Skeletal muscle satellite cell (primary cell): ENCODE measurements at regions not wholly inside any gene's neighbourhood (a gene's known extent, or its start where the extent isn't known, plus 50 kb on each side); places are given as distances from the start of the nearest gene placed in this dataset.

Source experiments
- H3K27me3 ChIP-seq: 2 replicates; pipeline ENCODE4 v1.7.0; 2013; ENCODE audit warnings: low read length; ENCODE audit not compliant: control insufficient read depth, insufficient read depth
- H3K36me3 ChIP-seq: 2 replicates; pipeline ENCODE4 v1.7.0; 2013; ENCODE audit warnings: mild to moderate bottlenecking, control low read depth, low read length; ENCODE audit not compliant: insufficient read depth
- H3K4me1 ChIP-seq: 2 replicates; pipeline ENCODE4 v1.7.0; 2013; ENCODE audit warnings: low read length; ENCODE audit not compliant: control insufficient read depth, insufficient read depth
- H3K4me2 ChIP-seq: 2 replicates; pipeline ENCODE4 v1.7.0; 2013; ENCODE audit warnings: mild to moderate bottlenecking, low read length
- H3K4me3 ChIP-seq: 2 replicates; pipeline ENCODE4 v1.7.0; 2013; ENCODE audit warnings: low read length
- H3K9ac ChIP-seq: 2 replicates; pipeline ENCODE4 v1.7.0; 2013; ENCODE audit warnings: mild to moderate bottlenecking, low read depth, low read length, moderate library complexity
- H3K9me3 ChIP-seq: replicated peaks from 2 replicates; pipeline ENCODE4 v1.7.0; 2013; ENCODE audit warnings: mild to moderate bottlenecking, control low read depth, low read length

DNA sequence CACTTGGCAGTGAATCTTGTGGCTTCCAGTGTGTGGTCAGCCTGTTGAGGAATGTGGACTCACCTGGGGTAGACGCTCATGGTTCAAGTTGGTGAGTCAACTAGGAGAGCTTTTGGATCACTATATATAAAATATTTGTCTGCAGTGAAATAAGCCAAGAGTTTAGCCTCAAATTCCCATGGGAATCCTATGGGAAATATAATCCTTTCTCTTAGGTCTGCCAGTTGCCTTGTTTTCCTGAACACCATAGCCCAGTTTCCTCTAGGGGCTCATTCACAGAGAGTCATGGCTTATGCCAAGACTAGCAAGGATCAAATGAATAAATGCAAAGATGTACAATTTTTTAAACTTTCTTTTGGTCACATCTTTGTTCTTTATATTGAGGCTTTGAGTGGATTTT lies 100.1 kb upstream of the NPHP3 start:
- peaks cover 5% of the 10 kb centered on the region for H3K27me3 ChIP-seq
- H3K4me2 ChIP-seq: no peak overlapping the region
- H3K9me3 ChIP-seq: no peaks in the 10 kb centered on the region
- H3K4me3 ChIP-seq: no peak overlapping the region
- H3K4me1 ChIP-seq: no peaks in the 10 kb centered on the region
- no peak overlapping the region for H3K9ac ChIP-seq
- H3K36me3 ChIP-seq: no peaks in the 10 kb centered on the region

DNA sequence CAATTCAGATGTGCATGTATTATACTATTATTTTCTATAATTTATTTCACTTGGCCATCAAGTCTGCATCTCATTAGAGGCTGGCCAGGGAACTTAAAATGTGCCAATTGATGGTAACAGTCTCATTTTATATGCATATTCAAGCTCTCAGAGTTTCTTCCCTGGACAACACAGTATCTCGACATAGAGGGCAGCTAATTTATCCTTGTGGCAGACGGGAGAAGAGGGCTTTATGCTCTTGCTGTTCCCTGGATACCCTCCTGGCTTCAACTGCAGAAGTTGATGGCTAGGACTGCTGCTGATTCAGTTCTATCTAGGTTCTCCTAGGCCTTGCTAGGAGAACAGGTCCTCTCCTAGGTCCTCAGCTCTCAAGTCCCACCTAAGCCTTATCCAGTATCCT lies 99.1 kb upstream of the NPHP3 start:
- no peaks in the 10 kb centered on the region for H3K36me3 ChIP-seq
- no peak overlapping the region for H3K4me3 ChIP-seq
- H3K27me3 ChIP-seq: peaks cover 5% of the 10 kb centered on the region
- H3K4me1 ChIP-seq: no peaks in the 10 kb centered on the region
- H3K9ac ChIP-seq: no peak overlapping the region
- no peak overlapping the region for H3K4me2 ChIP-seq
- no peaks in the 10 kb centered on the region for H3K9me3 ChIP-seq

DNA sequence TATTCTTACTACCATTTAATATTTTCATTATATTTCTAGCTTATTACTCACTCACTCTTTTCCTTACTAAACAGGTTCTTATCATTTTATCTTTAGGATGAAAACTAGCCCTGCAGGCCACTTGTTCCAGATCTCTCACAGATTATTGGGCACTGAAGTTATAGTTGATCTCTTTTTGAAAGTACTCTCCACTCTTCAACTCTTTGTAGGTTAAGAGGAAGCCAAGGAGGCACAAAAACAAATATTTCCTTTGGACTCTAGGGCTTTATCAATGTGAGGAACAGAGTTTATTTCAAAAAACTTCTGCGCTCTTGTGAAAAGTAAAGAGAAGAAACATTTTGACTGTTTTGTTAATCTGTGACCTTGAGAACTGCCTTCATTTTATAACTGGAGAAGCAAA lies 96.0 kb upstream of the NPHP3 start:
- peaks cover 5% of the 10 kb centered on the region for H3K27me3 ChIP-seq
- no peaks in the 10 kb centered on the region for H3K36me3 ChIP-seq
- H3K4me2 ChIP-seq: no peak overlapping the region
- H3K9ac ChIP-seq: no peak overlapping the region
- no peaks in the 10 kb centered on the region for H3K4me1 ChIP-seq
- H3K9me3 ChIP-seq: no peaks in the 10 kb centered on the region
- H3K4me3 ChIP-seq: no peak overlapping the region

DNA sequence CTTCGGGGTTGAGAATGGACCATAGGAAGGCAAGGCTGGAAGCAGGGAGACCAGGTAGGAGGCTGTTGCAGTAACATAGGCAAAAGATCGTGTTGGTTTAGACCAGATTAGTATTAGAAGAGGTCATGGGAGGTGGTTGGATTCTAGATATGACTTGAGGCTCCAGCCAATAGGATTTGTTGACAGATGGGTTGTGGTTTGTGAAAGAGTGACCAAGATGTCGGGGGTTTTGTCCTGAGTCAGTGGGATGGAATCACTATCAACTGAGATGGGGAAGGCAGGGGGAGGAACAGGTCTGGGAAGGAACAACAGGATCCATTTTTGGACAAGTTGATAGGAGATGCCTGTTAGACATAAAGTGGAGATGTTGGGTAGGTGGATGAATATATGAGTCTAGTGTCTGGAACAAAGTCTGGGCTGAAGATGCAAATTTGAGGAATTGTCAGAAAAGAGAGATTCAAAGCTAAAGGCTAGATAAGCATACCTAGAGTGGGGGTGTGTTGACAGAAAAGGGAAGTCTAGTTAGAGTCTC lies 95.5 kb upstream of the NPHP3 start:
- Histone ChIP-seq H3K4me1 (no peaks in the 10 kb centered on the region), H3K9ac (no peak overlapping the region), H3K4me3 (no peak overlapping the region), H3K36me3 (no peaks in the 10 kb centered on the region), H3K4me2 (no peak overlapping the region), H3K9me3 (no peaks in the 10 kb centered on the region), H3K27me3 (peaks cover 5% of the 10 kb centered on the region)

DNA sequence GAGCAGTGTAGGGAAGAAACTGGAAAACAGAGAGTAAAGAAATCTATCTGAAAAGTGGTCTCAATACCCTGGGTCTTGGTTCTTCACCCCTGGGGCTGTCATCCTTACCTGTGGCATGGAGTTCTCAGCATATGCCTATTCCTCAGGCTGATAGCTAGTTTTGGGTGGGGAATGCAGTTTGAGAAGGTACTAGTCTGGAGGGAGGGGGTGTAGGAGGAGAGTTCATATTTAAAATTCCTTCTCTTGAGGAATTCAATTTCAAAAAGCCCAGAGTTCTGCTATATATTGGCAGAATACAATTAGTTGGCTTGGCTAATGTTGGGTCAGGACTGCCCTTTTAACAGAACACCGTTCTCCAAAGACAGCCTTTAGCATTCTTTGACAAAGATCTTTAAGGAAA lies 82.9 kb upstream of the NPHP3 start:
- Histone ChIP-seq H3K4me3 (no peak overlapping the region), H3K9me3 (no peaks in the 10 kb centered on the region), H3K4me2 (peak overlapping the region; percentile 5), H3K36me3 (no peaks in the 10 kb centered on the region), H3K27me3 (no peaks in the 10 kb centered on the region), H3K4me1 (peaks cover 27% of the 10 kb centered on the region), H3K9ac (peak overlapping the region; percentile 26)

DNA sequence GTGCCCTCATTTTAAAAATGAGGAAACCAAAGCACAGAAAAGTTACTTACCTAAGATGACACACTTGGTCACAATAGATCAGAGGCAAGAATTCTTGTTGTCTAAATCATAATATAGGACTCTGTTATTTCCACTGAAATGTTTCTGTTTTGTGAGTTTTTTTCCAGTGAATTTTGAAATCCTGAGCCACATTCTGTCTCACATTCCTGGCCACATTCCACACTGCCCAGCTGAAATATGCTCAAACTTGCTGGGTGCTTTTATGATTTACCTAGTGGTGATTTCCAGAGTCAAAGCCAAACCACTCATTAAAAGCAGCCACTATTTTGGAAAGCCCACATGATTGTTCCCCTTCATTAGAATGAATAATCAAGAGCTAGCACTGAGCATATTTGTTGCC lies 82.3 kb upstream of the NPHP3 start:
- Histone ChIP-seq H3K4me3 (no peak overlapping the region), H3K36me3 (no peaks in the 10 kb centered on the region), H3K4me2 (peak overlapping the region; percentile 5), H3K27me3 (no peaks in the 10 kb centered on the region), H3K4me1 (peaks cover 27% of the 10 kb centered on the region), H3K9me3 (no peaks in the 10 kb centered on the region), H3K9ac (peak overlapping the region; percentile 26)

DNA sequence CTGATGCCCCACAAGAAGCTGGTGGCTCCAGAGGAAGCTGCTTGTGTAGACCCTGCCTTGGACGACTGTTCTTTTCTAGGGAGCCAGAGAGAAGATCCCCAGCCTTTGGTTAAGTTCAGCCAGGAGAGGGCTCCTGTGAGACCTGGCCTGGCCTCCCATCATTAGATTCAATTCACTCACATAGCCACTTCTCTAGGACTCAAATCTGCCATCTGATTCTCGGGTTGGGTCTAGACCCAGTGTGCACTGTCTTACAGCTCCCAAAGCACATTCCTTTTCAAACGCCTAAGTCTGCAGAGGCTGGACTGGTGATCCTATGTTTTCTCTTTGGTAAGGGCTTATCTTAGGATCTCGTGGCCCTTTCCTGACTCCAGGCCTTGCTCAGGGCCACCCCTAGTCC lies 81.7 kb upstream of the NPHP3 start:
- Histone ChIP-seq H3K4me3 (no peak overlapping the region), H3K36me3 (no peaks in the 10 kb centered on the region), H3K27me3 (no peaks in the 10 kb centered on the region), H3K4me2 (no peak overlapping the region), H3K9ac (peak overlapping the region; percentile 22), H3K4me1 (peaks cover 27% of the 10 kb centered on the region), H3K9me3 (no peaks in the 10 kb centered on the region)

DNA sequence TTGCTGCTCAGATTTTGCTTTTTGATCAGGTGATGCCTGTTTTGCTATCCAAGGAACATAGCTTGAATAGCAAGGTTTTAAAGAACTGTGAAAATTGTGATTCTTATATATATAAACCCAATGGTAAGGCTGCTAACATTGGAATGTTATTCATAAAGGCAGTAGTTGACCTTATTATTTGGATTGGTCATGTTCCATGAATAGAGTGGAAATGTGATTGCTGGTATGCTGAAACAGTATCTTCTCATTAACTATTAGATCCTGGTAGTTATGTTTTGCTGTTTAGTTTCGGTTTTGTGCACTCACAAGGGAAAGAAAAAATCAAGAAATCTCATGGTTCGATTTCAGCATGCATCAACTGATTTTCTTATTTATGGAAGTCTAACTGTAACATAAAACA lies 78.7 kb upstream of the NPHP3 start:
- no peak overlapping the region for H3K9ac ChIP-seq
- peak overlapping the region; percentile 56 for H3K4me2 ChIP-seq
- no peaks in the 10 kb centered on the region for H3K27me3 ChIP-seq
- H3K9me3 ChIP-seq: no peaks in the 10 kb centered on the region
- H3K36me3 ChIP-seq: no peaks in the 10 kb centered on the region
- H3K4me3 ChIP-seq: no peak overlapping the region
- peaks cover 27% of the 10 kb centered on the region for H3K4me1 ChIP-seq

DNA sequence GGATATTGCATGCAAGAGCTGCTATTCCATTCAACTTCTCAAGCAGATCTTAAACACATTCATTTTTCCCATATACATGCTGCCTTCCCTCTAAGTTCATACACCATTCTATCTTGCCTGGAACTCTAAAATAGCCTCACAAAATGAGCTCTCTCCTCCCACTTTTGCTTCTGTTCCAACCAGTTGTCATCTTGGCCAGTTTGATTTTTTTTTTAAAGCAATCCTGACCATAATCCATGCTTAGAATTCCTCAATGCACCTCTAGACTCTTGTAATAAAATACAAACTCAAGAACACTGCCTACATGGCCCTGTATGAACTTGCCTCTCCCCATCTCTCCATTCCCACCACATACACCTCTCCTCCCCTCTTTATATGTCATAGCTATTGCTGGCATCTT lies 68.6 kb upstream of the NPHP3 start:
- H3K27me3 ChIP-seq: peaks cover 7% of the 10 kb centered on the region
- H3K36me3 ChIP-seq: no peaks in the 10 kb centered on the region
- no peak overlapping the region for H3K9ac ChIP-seq
- H3K4me2 ChIP-seq: no peak overlapping the region
- H3K4me1 ChIP-seq: peaks cover 22% of the 10 kb centered on the region
- H3K9me3 ChIP-seq: no peaks in the 10 kb centered on the region
- H3K4me3 ChIP-seq: no peak overlapping the region

DNA sequence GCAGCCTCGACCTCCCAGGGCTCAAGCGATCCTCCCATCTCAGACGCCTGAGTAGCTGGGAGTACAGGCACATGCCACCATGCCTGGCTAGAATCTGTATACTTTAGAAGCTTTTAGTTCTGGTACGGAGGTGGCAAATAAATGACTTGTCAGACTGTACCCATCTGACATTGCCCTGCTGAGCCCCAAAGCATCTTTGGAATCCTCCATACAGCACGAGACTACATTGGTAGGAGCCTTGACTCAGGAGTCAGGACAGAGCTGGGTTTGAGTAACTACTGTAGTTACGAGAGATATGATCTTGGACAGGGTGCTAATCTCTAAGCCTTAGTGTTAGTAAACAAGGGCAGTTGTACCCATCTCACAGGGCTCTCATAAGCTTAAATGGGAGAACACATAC lies 67.8 kb upstream of the NPHP3 start:
- Histone ChIP-seq H3K4me1 (peaks cover 29% of the 10 kb centered on the region), H3K4me2 (no peak overlapping the region), H3K27me3 (peaks cover 7% of the 10 kb centered on the region), H3K9me3 (no peaks in the 10 kb centered on the region), H3K4me3 (no peak overlapping the region), H3K36me3 (no peaks in the 10 kb centered on the region), H3K9ac (no peak overlapping the region)

DNA sequence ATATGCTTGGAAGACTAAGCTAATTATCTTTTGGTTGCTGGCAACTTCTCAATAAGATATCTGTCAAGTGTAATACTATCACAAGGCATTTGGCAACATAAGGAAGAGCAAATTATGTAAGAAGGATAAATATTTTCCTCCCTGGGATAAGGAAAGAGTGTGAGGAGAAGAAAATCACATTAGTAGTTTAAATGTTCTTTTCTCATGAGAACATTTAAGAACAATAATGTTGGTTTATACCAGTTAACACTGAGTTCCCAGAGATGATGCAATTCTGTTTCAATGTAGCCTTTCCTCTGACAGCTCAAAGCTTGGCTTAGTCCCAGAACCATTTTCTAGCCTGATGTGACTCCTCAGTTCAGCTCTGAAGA lies 66.1 kb upstream of the NPHP3 start:
- H3K4me2 ChIP-seq: peak overlapping the region; percentile 13
- H3K9me3 ChIP-seq: no peaks in the 10 kb centered on the region
- peaks cover 2% of the 10 kb centered on the region for H3K27me3 ChIP-seq
- H3K4me3 ChIP-seq: no peak overlapping the region
- peaks cover 40% of the 10 kb centered on the region for H3K4me1 ChIP-seq
- H3K9ac ChIP-seq: peak overlapping the region; percentile 40
- H3K36me3 ChIP-seq: no peaks in the 10 kb centered on the region

DNA sequence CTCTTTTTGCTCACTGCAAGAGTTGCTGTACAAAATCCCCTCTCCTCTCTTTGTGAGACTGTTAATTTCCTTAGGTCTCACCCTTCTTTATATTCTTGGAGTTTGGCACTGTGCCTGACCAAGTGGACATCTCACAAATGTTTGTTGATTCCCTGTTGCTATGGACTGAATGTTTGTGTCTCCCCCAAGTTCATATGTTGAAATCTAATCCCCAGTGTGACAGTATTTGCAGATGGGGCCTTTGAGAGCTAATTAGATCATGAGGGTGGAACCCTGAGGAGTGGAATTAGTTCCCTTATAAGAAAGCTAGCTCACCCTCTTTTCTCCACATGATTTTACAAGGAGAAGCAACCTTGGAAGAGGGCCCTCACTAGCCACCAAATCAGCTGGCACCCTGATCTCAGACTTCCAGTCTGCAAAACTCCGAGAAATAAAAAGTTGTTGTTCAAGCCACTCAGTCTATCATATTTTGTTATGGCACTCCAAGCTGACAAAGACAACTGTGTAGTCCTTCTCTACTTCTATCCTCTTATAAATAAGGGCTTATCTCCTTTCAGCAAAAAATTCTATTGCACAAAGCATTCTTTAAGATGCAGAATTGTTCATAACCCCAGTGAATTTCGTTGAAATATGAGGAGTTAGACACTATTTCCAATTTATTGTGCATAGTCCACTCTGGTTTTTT lies 65.5 kb upstream of the NPHP3 start:
- H3K4me1 ChIP-seq: peaks cover 41% of the 10 kb centered on the region
- H3K9ac ChIP-seq: peak overlapping the region; percentile 40
- no peak overlapping the region for H3K4me3 ChIP-seq
- no peaks in the 10 kb centered on the region for H3K36me3 ChIP-seq
- H3K9me3 ChIP-seq: no peaks in the 10 kb centered on the region
- H3K4me2 ChIP-seq: peak overlapping the region; percentile 13
- H3K27me3 ChIP-seq: no peaks in the 10 kb centered on the region
